HCEC 1CT (cell line): ENCODE measurements at regions not wholly inside any gene's neighbourhood (a gene's known extent, or its start where the extent isn't known, plus 50 kb on each side); places are given as distances from the start of the nearest gene placed in this dataset.
"Not testable (repeated sequence)": the region's sequence is repeated elsewhere in the genome, so short reads cannot be mapped to it uniquely, and the experiment has no call there.

Experiments used
- DNase-seq: peaks from one replicate; pipeline ENCODE4 v3.0.0-alpha.2; 2017

GRCh38 chr3:130569461-130570365, 52.7 kb downstream of the COL6A6 start:
- DNase-seq, result no peak

- no peak for DNase-seq
These were observed 55.8 kb downstream of the COL6A6 start for GRCh38 chr3:130572769-130573168.

- no peak for DNase-seq
These were observed 59.6 kb downstream of the COL6A6 start for GRCh38 chr3:130576375-130577266.

GRCh38 chr3:130582457-130583153, 65.6 kb downstream of the COL6A6 start:
- no peak for DNase-seq

- not testable (repeated sequence) for DNase-seq
These were observed 77.8 kb downstream of the COL6A6 start for GRCh38 chr3:130594749-130595148.

- no peak for DNase-seq
These were observed 79.5 kb downstream of the COL6A6 start for GRCh38 chr3:130596484-130596883.

GRCh38 chr3:130601442-130601971, 84.5 kb downstream of the COL6A6 start:
- no peak for DNase-seq

GRCh38 chr3:130604806-130605205, 87.8 kb downstream of the COL6A6 start:
- no peak for DNase-seq

GRCh38 chr3:130606336-130606735, 89.4 kb downstream of the COL6A6 start:
- no peak for DNase-seq

GRCh38 chr3:130607553-130608154, 90.7 kb downstream of the COL6A6 start:
- DNase-seq, result no peak

GRCh38 chr3:130609166-130609979, 92.4 kb downstream of the COL6A6 start:
- no peak for DNase-seq

- DNase-seq, result no peak
These were observed 102.2 kb downstream of the COL6A6 start for GRCh38 chr3:130619196-130619595.

GRCh38 chr3:130621824-130622223, 104.8 kb downstream of the COL6A6 start:
- DNase-seq, result no peak

GRCh38 chr3:130626049-130626448, 109.1 kb downstream of the COL6A6 start:
- DNase-seq, result peak; percentile 27

- DNase-seq, result no peak
These were observed 110.3 kb downstream of the COL6A6 start for GRCh38 chr3:130627143-130627855.

- no peak for DNase-seq
These were observed 110.9 kb downstream of the COL6A6 start for GRCh38 chr3:130627882-130628281.
